Hepatic stellate cell (primary cell): ENCODE measurements at regions not wholly inside any gene's neighbourhood (a gene's known extent, or its start where the extent isn't known, plus 50 kb on each side); places are given as distances from the start of the nearest gene placed in this dataset.
A peak's percentile ranks its signal among the peaks of the same experiment; 100 is the strongest.

Experiments used
- DNase-seq: peaks from one replicate; pipeline ENCODE4 v3.0.0; 2011; ENCODE audit warnings: low spot score

GRCh38 chr21:26739189-26739588, 106.0 kb downstream of the ADAMTS1 start:
- no peak for DNase-seq

GRCh38 chr21:26736449-26736848, 108.8 kb downstream of the ADAMTS1 start:
- no peak for DNase-seq

DNA sequence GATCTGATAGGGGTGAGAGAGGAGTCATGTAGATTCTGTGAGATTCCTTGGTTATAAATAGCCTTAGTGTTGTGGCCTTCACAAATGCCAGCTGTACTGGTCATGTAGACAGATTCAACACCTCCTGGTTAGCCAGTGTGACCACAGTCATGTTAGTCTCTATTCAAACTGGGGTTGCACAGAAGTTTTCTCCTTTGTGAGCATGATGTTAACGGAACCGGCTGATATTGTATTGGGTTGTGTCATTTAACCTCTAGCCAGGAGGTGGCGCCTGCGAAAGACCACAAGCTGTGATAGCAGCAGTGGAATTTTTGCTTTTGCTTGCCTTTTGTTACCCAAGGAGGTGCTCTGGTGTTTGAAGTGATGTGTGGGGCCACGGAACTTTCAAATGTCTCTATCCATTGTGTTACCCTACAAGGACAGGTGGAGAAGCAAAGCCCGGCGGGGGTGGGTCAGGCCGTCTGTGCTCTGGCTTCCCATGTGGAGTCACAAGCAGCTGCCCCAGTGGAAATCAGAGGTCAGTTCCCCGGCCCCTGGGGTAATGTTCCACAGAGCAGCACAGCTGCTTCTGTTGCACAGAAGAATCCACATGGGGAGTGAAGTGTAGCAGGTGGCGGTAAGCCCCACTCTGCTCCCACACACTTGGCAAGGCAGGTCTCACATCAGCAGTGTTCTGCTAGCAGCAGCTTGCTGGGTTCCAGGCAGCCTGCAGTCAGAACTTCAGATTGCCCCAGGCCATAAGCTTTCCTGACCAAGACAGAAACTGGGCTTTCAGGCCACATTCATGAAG, 112.6 kb downstream of the ADAMTS1 start:
- peak; percentile 17 for DNase-seq

GRCh38 chr21:26719750-26720149, 125.5 kb downstream of the ADAMTS1 start:
- no peak for DNase-seq

DNA sequence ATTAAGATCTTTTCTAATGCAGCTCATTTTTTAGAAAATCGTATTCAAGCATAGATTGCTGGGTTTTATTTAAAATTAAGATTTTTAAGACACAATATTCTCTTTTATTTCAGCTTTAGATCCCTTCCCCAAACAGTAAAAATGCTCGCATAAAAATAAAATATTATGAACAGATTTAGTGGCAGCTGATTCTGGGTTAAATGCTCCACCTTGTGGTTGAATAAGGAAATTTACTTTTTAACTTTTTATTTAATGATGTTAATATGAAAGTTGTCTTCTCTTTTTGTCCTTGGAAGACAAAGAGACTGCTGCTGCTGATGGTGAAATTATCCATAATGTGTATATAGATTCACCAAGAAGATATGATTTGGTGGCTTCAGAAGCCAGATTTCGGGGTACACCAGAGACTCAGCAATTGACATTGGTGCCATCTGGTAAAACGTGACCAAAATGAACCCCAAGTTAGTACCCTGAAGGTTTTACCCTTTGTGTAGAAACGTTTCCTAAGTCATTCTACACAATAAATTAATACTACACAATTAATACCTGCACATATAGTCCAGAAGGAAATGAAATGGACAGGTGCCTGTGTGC, 128.0 kb downstream of the ADAMTS1 start:
- DNase-seq, result peak; percentile 9

DNA sequence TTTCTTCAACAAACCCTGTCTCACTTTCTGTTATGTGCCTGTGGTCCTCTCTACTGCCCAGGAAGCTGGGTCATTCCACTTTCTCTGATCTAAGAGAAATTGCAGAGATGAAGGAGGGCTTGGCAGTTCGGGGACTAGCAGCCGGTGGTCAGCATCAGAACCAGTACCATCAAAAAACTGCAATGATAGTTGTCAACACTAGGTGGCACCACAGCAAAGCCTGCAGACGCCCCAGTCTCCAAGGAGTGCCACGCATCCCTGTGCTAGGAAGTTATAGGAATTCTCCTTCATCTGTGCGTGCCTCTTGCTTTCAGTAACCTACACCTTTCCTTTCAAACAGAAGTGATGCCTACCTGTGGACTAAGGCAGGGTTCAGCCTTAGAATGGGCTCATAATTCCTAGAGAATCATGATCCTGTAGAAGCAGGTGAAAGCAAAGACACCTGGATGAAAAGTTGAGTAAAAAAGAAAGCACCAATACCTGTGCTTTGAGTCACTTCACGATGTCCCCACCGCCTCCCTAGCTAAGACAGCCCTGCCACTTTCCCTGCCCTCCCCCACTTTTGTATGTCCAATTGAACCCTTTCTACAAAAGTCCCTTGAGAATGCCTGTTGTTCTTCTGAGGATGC, 129.2 kb downstream of the ADAMTS1 start:
- DNase-seq, result peak; percentile 47

- DNase-seq, result no peak
Measured at GRCh38 chr21:26715116-26715515, 130.1 kb downstream of the ADAMTS1 start.

GRCh38 chr21:26710155-26710554, 135.1 kb downstream of the ADAMTS1 start:
- no peak for DNase-seq

DNA sequence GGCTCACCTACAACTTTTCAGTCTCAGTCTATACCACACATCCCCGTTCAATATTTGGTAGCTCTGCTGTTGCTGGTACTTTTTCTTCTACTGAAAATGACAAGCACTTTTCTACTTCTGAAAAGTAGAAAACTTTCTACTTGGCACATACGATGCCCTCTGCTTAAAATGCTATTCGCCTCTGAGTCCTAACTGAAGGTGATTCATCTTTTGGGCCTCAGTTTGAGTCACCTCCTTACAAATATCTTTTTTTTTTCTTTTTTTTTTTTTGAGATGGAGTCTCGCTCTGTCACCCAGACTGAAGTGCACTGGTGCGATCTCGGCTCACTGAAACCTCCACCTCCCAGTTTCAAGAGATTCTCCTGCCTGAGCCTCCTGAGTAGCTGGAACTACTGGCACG, 136.0 kb upstream of the CYYR1 start:
- DNase-seq, result no peak

DNA sequence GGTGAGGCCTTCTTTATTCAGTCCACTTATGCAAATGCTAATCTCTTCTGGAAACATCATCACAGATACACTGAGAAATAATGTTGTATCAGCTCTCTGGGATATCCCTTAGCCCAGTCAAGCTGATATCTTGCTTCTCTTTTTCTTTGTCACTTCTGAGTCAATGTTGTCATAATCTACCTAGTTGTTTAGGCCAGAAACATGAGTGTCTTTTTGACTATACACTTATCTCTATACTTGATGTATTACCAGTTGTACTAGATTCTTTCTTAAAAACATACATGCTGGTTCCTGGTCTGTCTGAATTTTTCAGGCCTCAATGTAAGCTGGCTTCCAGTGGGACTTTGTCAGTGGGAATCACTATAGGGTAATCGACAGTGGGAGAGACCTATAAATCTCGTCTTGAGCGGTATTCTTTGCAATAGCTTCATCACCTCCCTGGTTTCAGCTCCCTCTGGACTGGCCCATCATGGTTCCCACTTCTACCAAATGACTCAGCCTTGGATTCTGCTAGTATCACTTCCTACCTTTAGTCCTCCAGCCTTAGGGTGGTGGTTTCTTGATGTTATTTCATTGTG, 135.2 kb upstream of the CYYR1 start:
- no peak for DNase-seq

- DNase-seq, result no peak
Measured at GRCh38 chr21:26707246-26707645, 134.2 kb upstream of the CYYR1 start.

- DNase-seq, result no peak
Measured at GRCh38 chr21:26698416-26698815, 125.3 kb upstream of the CYYR1 start.

DNA sequence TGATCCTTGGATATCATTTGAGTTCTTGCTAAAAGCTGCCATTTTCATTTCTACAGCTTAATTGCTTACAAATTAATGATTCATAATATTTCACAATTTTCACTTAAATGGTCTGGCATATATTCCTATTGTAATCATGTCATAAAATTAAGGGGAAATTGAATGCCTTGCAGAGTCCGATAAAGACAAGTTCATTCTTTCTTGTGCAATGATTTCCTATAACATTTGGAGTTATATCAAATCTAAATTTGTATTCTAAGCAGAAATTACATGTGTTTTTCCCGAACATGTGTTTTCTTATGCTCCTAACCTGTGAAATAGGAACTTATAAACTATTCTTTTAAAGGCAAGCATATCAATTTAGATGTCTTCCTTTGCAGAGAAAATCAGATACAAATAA, 118.3 kb upstream of the CYYR1 start:
- no peak for DNase-seq

GRCh38 chr21:26686705-26687104, 113.6 kb upstream of the CYYR1 start:
- DNase-seq, result no peak

DNA sequence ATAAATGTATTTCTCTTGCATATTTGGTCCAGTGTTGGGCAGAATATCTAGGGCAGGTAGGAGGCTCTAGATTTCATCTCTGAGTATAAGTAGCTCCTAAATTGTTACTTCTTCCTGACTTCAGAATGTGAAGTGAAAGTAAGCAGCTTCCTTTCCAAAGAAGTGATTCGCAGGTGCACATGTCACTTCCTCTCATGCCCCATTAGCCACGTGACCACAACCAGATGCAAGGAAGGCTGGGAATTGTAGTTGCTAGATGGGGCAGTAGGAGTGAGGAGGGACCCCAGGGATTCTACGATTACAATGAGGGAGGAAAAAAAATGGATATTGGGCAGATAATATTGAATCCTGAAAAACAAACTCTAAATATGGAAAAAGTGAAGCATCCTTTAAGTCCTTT, 113.2 kb upstream of the CYYR1 start:
- DNase-seq, result peak; percentile 5

- DNase-seq, result no peak
Measured at GRCh38 chr21:26684889-26685288, 111.8 kb upstream of the CYYR1 start.

DNA sequence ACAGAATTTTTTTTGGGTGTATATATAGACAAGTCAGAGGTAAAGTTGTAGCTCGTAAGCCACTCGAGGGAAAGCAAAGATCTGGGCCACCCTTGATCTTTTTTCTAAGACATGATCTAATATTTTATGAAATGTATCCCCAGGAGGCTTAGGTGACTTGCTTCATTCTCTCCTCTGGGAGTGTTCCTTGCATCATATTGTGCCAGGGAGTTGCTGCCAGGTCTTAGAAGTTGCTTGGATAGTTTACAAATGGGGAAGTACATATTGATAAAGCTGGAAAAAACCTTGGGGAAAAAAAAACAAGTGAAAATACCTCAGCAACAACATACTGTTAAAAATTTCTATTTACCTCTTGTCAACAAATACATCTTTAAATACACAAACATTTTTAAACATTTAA, 110.9 kb upstream of the CYYR1 start:
- DNase-seq, result no peak

DNA sequence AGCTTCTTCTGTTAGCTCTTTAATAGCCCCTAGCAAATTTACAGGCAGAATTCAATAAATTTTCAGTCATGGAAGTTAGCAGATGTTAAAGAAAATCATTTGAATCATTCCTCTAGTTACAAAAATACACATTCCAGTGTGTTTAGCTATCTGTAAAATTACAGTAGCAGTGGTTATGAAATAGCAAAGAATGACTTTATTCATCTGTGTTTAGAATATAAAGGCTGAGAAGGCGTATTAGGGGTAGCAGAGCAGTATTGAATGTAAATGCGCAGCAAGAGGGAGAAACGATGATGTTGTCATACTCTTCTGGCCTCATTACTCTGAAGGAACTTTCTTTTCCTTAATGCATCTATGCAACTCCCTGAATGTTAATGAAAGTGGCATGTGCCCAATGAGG, 106.2 kb upstream of the CYYR1 start:
- no peak for DNase-seq

GRCh38 chr21:26674323-26674722, 101.2 kb upstream of the CYYR1 start:
- DNase-seq, result no peak

- no peak for DNase-seq
Measured at GRCh38 chr21:26669215-26669764, 96.2 kb upstream of the CYYR1 start.

DNA sequence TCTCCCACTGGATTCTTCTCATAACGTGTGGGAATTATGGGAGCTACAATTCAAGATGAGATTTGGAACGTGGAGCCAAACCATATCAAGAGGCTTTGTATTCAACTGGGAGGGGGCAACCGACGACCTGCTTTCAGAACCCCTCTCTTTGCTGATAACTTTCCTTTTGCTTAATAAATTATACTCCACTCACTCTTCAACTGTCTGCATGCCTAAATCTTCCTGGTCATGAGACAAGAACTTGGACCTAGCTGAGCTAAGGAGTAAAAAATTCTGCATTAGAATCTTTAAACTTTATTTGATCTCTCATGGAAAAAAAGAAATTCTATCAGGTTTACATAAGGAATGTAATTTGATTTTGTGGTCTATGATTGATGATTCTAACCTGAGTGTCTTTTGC, 86.7 kb upstream of the CYYR1 start:
- DNase-seq, result no peak

DNA sequence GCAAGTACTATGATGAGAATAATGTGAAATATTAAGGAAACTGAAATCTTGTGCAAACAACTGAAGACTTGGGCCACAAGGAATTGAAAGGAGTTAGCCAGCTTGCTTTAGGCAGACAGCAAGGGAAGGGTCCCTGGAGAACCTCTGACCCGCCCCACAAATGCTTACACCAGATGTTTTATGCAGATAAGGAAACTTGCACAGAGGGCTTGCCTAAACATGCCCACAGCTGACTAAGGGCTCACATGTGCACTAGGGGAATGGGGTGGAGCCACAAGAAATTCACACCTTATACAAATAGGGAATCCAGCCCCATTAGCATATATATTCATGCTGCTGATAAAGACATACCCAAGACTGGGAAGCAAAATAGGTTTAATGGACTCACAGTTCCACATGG, 86.1 kb upstream of the CYYR1 start:
- no peak for DNase-seq

GRCh38 chr21:26655460-26655859, 82.4 kb upstream of the CYYR1 start:
- no peak for DNase-seq
